HG03103 (cell line): ENCODE measurements at regions not wholly inside any gene's neighbourhood (a gene's known extent, or its start where the extent isn't known, plus 50 kb on each side); places are given as distances from the start of the nearest gene placed in this dataset.
"Not testable (repeated sequence)": the region's sequence is repeated elsewhere in the genome, so short reads cannot be mapped to it uniquely, and the experiment has no call there.

Experiments used
- ATAC-seq: cut with Tn5 transposase; IDR thresholded peaks from one replicate; pipeline ENCODE4 v1.9.1; 2021; ENCODE audit warnings: low read depth; ENCODE audit not compliant: unreplicated experiment

GRCh38 chr3:150357923-150358607, 50.0 kb upstream of the TSC22D2 start:
- ATAC-seq: no peak

GRCh38 chr3:150357140-150357539, 51.0 kb upstream of the TSC22D2 start:
- no peak for ATAC-seq

GRCh38 chr3:150355574-150355973, 52.5 kb upstream of the TSC22D2 start:
- ATAC-seq: no peak

- ATAC-seq: no peak
Observed at GRCh38 chr3:150352931-150353330, 55.2 kb upstream of the TSC22D2 start.

- no peak for ATAC-seq
Observed at GRCh38 chr3:150351398-150351797, 56.7 kb upstream of the TSC22D2 start.

- ATAC-seq: no peak
Observed at GRCh38 chr3:150349314-150350097, 58.6 kb upstream of the TSC22D2 start.

GRCh38 chr3:150348500-150348899, 59.6 kb upstream of the TSC22D2 start:
- ATAC-seq: no peak

GRCh38 chr3:150346981-150347863, 60.9 kb upstream of the TSC22D2 start:
- no peak for ATAC-seq

GRCh38 chr3:150346266-150346665, 61.8 kb upstream of the TSC22D2 start:
- ATAC-seq: no peak

GRCh38 chr3:150345021-150345538, 63.0 kb upstream of the TSC22D2 start:
- ATAC-seq: no peak

GRCh38 chr3:150344079-150344759, 63.9 kb upstream of the TSC22D2 start:
- no peak for ATAC-seq

GRCh38 chr3:150342896-150343467, 65.1 kb upstream of the TSC22D2 start:
- ATAC-seq: no peak

GRCh38 chr3:150341891-150342290, 66.2 kb upstream of the TSC22D2 start:
- no peak for ATAC-seq

- ATAC-seq: not testable (repeated sequence)
Observed at GRCh38 chr3:150336363-150336762, 71.7 kb upstream of the TSC22D2 start.

GRCh38 chr3:150335631-150336030, 72.5 kb upstream of the TSC22D2 start:
- no peak for ATAC-seq

- no peak for ATAC-seq
Observed at GRCh38 chr3:150334974-150335373, 73.1 kb upstream of the TSC22D2 start.

GRCh38 chr3:150333477-150333876, 74.6 kb upstream of the TSC22D2 start:
- no peak for ATAC-seq

GRCh38 chr3:150331978-150332568, 76.0 kb upstream of the TSC22D2 start:
- no peak for ATAC-seq

- ATAC-seq: no peak
Observed at GRCh38 chr3:150330872-150331271, 77.2 kb upstream of the TSC22D2 start.

GRCh38 chr3:150330174-150330573, 77.9 kb upstream of the TSC22D2 start:
- no peak for ATAC-seq
